ENCODE measurements at regions not wholly inside any gene's neighbourhood (a gene's known extent, or its start where the extent isn't known, plus 50 kb on each side); places are given as distances from the start of the nearest gene placed in this dataset.

DNA sequence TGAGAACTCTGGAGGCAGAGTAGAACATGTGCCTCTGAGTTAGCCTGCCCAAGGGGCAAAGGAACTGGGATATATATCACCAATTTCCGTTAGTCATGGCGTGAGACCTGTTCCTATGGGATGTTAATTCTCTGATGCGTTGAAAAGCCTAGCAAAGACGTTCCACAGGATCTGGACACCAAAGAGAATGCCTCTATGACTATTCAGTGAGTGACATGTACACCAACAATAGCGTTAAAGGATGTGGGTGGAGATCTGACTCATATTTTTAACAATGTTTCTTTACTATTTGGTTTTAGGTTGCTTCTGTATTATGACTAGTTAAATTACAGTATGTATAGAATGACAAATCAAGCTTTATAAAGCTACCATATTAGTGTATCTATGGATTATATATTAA, 320.9 kb upstream of the MC4R start:
- H3K4me1 Mint-ChIP-seq (ENCODE audit: unreplicated experiment) = peaks cover 5% of the 10 kb centered on the region
- H3K27me3 Mint-ChIP-seq (ENCODE audit: unreplicated experiment) = no peaks in the 10 kb centered on the region
- H3K9me3 Mint-ChIP-seq (ENCODE audit: unreplicated experiment) = no peaks in the 10 kb centered on the region
- no peak overlapping the region for H3K4me3 Mint-ChIP-seq (ENCODE audit: unreplicated experiment)
- H3K36me3 Mint-ChIP-seq (ENCODE audit: low read depth, unreplicated experiment) = no peaks in the 10 kb centered on the region
- no peak overlapping the region for H3K27ac Mint-ChIP-seq (ENCODE audit: unreplicated experiment)
- TF ChIP-seq, protein P1, sequence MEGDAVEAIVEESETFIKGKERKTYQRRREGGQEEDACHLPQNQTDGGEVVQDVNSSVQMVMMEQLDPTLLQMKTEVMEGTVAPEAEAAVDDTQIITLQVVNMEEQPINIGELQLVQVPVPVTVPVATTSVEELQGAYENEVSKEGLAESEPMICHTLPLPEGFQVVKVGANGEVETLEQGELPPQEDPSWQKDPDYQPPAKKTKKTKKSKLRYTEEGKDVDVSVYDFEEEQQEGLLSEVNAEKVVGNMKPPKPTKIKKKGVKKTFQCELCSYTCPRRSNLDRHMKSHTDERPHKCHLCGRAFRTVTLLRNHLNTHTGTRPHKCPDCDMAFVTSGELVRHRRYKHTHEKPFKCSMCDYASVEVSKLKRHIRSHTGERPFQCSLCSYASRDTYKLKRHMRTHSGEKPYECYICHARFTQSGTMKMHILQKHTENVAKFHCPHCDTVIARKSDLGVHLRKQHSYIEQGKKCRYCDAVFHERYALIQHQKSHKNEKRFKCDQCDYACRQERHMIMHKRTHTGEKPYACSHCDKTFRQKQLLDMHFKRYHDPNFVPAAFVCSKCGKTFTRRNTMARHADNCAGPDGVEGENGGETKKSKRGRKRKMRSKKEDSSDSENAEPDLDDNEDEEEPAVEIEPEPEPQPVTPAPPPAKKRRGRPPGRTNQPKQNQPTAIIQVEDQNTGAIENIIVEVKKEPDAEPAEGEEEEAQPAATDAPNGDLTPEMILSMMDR (IDR thresholded peaks at IDR 0.05; ENCODE audit: unreplicated experiment) = no peak
- no peak for DNase-seq (ENCODE audit: low spot score)

DNA sequence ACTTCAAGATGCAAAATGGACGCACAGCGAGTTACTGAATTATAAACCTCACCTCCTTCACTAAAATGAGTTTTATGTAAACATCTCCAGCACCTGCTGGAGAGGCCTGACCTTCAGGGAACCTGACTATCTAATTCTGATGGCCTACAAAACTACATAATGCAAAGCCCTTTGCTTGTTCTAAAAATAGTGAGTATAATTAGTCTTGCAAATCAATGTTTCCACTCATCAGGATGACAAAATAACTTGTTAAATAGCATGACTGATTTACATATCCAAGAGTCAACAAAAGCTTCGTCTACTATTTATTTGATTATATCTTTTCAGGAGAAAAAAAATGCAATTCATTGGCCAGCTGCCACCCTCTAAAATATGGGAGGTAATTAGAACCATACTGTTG, 326.3 kb upstream of the MC4R start:
- Mint-ChIP-seq H3K27me3 (ENCODE audit: unreplicated experiment) (no peaks in the 10 kb centered on the region), H3K27ac (ENCODE audit: unreplicated experiment) (no peak overlapping the region), H3K36me3 (ENCODE audit: low read depth, unreplicated experiment) (no peaks in the 10 kb centered on the region), H3K4me1 (ENCODE audit: unreplicated experiment) (no peaks in the 10 kb centered on the region), H3K9me3 (ENCODE audit: unreplicated experiment) (no peaks in the 10 kb centered on the region), H3K4me3 (ENCODE audit: unreplicated experiment) (no peak overlapping the region)
- DNase-seq (ENCODE audit: low spot score) = no peak
- TF ChIP-seq, protein P1 (IDR thresholded peaks at IDR 0.05; ENCODE audit: unreplicated experiment) = no peak

DNA sequence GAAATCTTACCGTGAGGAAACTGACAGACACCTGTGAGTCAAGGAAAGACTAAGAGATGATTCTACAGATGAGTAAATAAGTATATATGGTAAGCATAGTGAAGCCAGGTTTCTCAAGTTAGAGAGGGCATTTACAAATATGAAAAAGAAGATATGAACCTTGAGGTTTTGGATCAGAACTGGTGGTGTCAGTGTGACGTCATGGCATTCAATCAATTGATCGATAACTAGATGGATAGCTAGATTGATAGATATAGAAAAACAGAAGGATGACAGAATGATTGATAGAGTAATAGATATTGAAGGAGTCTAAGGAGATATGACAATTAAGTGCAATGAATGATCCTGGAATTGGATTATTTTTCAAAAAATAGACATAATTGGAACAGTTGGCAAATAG, 350.2 kb upstream of the MC4R start:
- Mint-ChIP-seq H3K9me3 (ENCODE audit: unreplicated experiment) (no peaks in the 10 kb centered on the region), H3K4me1 (ENCODE audit: unreplicated experiment) (no peaks in the 10 kb centered on the region), H3K4me3 (ENCODE audit: unreplicated experiment) (no peak overlapping the region), H3K36me3 (ENCODE audit: low read depth, unreplicated experiment) (no peaks in the 10 kb centered on the region), H3K27me3 (ENCODE audit: unreplicated experiment) (no peaks in the 10 kb centered on the region), H3K27ac (ENCODE audit: unreplicated experiment) (no peak overlapping the region)
- no peak for DNase-seq (ENCODE audit: low spot score)
- TF ChIP-seq, protein P1 (IDR thresholded peaks at IDR 0.05; ENCODE audit: unreplicated experiment) = no peak

DNA sequence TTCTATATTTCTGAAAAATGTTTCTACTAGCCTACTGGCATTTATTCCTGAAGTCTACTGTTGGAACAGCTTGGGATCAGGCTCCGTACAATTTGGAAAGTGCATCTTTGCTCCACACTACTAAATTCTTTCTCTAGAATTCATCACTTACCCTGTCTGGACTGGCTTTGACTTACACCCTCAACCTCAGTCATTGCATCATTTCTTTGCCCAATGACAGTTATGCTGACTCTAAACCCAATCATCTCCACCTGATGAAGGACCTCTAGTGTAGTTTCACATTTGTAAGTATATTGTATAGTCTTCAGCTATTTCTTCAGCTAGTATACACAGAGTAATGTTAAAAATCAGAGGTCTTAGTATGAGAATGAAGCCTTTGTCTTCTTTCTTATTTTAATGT, 359.6 kb upstream of the MC4R start:
- Mint-ChIP-seq H3K4me1 (ENCODE audit: unreplicated experiment) (no peaks in the 10 kb centered on the region), H3K27ac (ENCODE audit: unreplicated experiment) (no peak overlapping the region), H3K9me3 (ENCODE audit: unreplicated experiment) (no peaks in the 10 kb centered on the region), H3K4me3 (ENCODE audit: unreplicated experiment) (no peak overlapping the region), H3K36me3 (ENCODE audit: low read depth, unreplicated experiment) (no peaks in the 10 kb centered on the region), H3K27me3 (ENCODE audit: unreplicated experiment) (no peaks in the 10 kb centered on the region)
- TF ChIP-seq, protein P1 (IDR thresholded peaks at IDR 0.05; ENCODE audit: unreplicated experiment) = no peak
- DNase-seq (ENCODE audit: low spot score) = no peak

DNA sequence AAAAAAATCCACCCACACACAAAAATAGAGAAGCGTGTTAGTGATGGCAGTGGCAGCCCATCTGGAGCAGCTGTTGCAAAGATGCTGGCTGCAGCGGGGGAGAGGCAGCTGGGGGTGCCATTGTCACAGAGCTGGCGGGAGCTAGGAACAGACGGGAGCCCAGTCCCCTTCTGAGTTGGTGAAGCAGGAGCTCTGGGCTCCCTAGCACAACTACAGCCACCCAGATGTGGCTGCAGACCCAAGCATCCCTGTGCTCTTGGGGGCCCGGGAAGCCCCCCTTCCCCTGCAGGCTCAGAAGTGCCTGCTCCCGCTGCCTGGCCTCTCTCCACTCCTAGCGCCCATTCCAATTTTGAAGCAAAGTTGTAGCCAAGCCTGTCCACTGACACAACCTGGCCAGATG, 366.6 kb upstream of the MC4R start:
- Mint-ChIP-seq H3K27me3 (ENCODE audit: unreplicated experiment) (no peaks in the 10 kb centered on the region), H3K9me3 (ENCODE audit: unreplicated experiment) (no peaks in the 10 kb centered on the region), H3K4me3 (ENCODE audit: unreplicated experiment) (no peak overlapping the region), H3K36me3 (ENCODE audit: low read depth, unreplicated experiment) (no peaks in the 10 kb centered on the region), H3K4me1 (ENCODE audit: unreplicated experiment) (no peaks in the 10 kb centered on the region), H3K27ac (ENCODE audit: unreplicated experiment) (no peak overlapping the region)
- DNase-seq (ENCODE audit: low spot score) = no peak
- TF ChIP-seq, protein P1 (IDR thresholded peaks at IDR 0.05; ENCODE audit: unreplicated experiment) = no peak

All from endothelial cell (in vitro differentiated cells).